Astrocyte (in vitro differentiated cells and primary cell): ENCODE measurements at regions not wholly inside any gene's neighbourhood (a gene's known extent, or its start where the extent isn't known, plus 50 kb on each side); places are given as distances from the start of the nearest gene placed in this dataset.
"Not testable (repeated sequence)": the region's sequence is repeated elsewhere in the genome, so short reads cannot be mapped to it uniquely, and the experiment has no call there.

Source experiments
- DNase-seq: peaks from one replicate; pipeline ENCODE4 v3.0.0-alpha.2; 2010; ENCODE audit warnings: low read depth
- FAIRE-seq: peaks from 2 replicates; lab custom pipeline; 2011; peaks lifted over from hg19 to GRCh38; lab: Jason Lieb, UNC
- H2AFZ ChIP-seq: 2 replicates; pipeline ENCODE4 v1.6.0; 2012; ENCODE audit warnings: low read depth, low read length, inconsistent platforms
- H3K27ac ChIP-seq: 2 replicates; pipeline ENCODE4 v1.5.1; 2011; ENCODE audit warnings: low read depth, low read length, inconsistent platforms
- H3K27me3 ChIP-seq: 2 replicates; pipeline ENCODE4 v1.6.0; 2011; ENCODE audit warnings: low read length, inconsistent platforms; ENCODE audit not compliant: insufficient read depth
- H3K36me3 ChIP-seq: 2 replicates; pipeline ENCODE4 v1.5.1; 2011; ENCODE audit warnings: low read length, inconsistent platforms; ENCODE audit not compliant: insufficient read depth
- H3K4me1 ChIP-seq: 2 replicates; pipeline ENCODE4 v1.5.1; 2011; ENCODE audit warnings: low read length, inconsistent platforms; ENCODE audit not compliant: insufficient read depth
- H3K4me2 ChIP-seq: 2 replicates; pipeline ENCODE4 v1.6.0; 2012; ENCODE audit warnings: low read length, inconsistent platforms
- H3K4me3 ChIP-seq: 2 replicates; pipeline ENCODE4 v1.5.1; 2011; ENCODE audit warnings: low read depth, mild to moderate bottlenecking, low read length, inconsistent platforms; ENCODE audit not compliant: insufficient read depth
- H3K79me2 ChIP-seq: 2 replicates; pipeline ENCODE4 v1.6.0; 2012; ENCODE audit warnings: mild to moderate bottlenecking, low read length, inconsistent platforms; ENCODE audit not compliant: insufficient read depth
- H3K9ac ChIP-seq: 2 replicates; pipeline ENCODE4 v1.6.0; 2012; ENCODE audit warnings: mild to moderate bottlenecking, low read length, inconsistent platforms
- H3K9me3 ChIP-seq: 2 replicates; pipeline ENCODE4 v1.5.1; 2012; ENCODE audit warnings: low read depth, mild to moderate bottlenecking, low read length, inconsistent platforms; ENCODE audit not compliant: insufficient read depth
- H4K20me1 ChIP-seq: 2 replicates; pipeline ENCODE4 v1.6.0; 2012; ENCODE audit warnings: low read length, inconsistent platforms; ENCODE audit not compliant: insufficient read depth
- H3K27ac Mint-ChIP-seq: one replicate; pipeline ENCODE4 v1.8.0; 2021; ENCODE audit warnings: mild to moderate bottlenecking, mixed read lengths; ENCODE audit not compliant: unreplicated experiment
- H3K27me3 Mint-ChIP-seq: one replicate; pipeline ENCODE4 v1.8.0; 2021; ENCODE audit warnings: low read depth, mixed read lengths; ENCODE audit not compliant: unreplicated experiment
- H3K36me3 Mint-ChIP-seq: one replicate; pipeline ENCODE4 v1.8.0; 2021; ENCODE audit warnings: low read depth, mixed read lengths; ENCODE audit not compliant: unreplicated experiment
- H3K4me1 Mint-ChIP-seq: one replicate; pipeline ENCODE4 v1.8.0; 2021; ENCODE audit warnings: low read depth, mixed read lengths; ENCODE audit not compliant: unreplicated experiment
- H3K4me3 Mint-ChIP-seq: one replicate; pipeline ENCODE4 v1.8.0; 2021; ENCODE audit warnings: mild to moderate bottlenecking, moderate library complexity, mixed read lengths; ENCODE audit not compliant: unreplicated experiment
- H3K9me3 Mint-ChIP-seq: one replicate; pipeline ENCODE4 v1.8.0; 2021; ENCODE audit warnings: mild to moderate bottlenecking, mixed read lengths; ENCODE audit not compliant: unreplicated experiment
- EZH2 ChIP-seq: IDR thresholded peaks from 2 replicates; pipeline ENCODE4 v1.6.1; 2012; ENCODE audit warnings: mild to moderate bottlenecking, low read length, inconsistent platforms; ENCODE audit not compliant: insufficient read depth
- TF ChIP-seq, protein P1 (sequence below): IDR thresholded peaks from 2 replicates; pipeline ENCODE4 v1.5.1; 2011; ENCODE audit warnings: low read depth, mild to moderate bottlenecking, inconsistent platforms, low read length, moderate library complexity; ENCODE audit not compliant: insufficient read depth

DNA sequence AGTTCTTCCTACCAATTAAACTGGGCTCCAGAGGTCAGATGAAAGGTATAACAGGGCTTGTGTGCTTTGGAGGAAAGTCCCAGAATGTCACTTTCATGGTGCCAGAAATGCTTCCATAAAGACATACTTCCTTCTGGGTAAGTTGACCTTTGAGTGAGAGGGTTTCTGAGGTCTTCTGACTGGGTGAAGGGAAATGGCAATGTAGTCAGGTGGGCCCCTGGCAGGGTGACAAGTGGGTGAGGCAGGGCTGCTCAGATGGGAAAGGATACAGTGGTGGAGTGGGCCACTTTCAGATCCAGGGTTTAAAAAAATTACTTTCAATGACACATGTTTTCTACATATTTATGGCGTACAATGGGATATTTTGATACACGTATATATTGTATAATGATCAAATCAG, 136.5 kb upstream of the PITX1 start:
- Histone ChIP-seq H3K4me2 (no peak overlapping the region), H3K9me3 (no peaks in the 10 kb centered on the region), H3K79me2 (no peaks in the 10 kb centered on the region), H2AFZ (no peak overlapping the region), H3K27ac (no peak overlapping the region), H3K27me3 (peaks cover 56% of the 10 kb centered on the region), H3K4me1 (no peaks in the 10 kb centered on the region), H3K9ac (no peak overlapping the region), H3K36me3 (no peaks in the 10 kb centered on the region), H3K4me3 (no peak overlapping the region), H4K20me1 (no peaks in the 10 kb centered on the region)
- no peaks in the 10 kb centered on the region for H3K4me1 Mint-ChIP-seq
- no peaks in the 10 kb centered on the region for H3K36me3 Mint-ChIP-seq
- H3K27me3 Mint-ChIP-seq = peaks cover 75% of the 10 kb centered on the region
- no peak for FAIRE-seq
- H3K4me3 Mint-ChIP-seq = no peak overlapping the region
- no peak for DNase-seq
- TF ChIP-seq, protein P1, sequence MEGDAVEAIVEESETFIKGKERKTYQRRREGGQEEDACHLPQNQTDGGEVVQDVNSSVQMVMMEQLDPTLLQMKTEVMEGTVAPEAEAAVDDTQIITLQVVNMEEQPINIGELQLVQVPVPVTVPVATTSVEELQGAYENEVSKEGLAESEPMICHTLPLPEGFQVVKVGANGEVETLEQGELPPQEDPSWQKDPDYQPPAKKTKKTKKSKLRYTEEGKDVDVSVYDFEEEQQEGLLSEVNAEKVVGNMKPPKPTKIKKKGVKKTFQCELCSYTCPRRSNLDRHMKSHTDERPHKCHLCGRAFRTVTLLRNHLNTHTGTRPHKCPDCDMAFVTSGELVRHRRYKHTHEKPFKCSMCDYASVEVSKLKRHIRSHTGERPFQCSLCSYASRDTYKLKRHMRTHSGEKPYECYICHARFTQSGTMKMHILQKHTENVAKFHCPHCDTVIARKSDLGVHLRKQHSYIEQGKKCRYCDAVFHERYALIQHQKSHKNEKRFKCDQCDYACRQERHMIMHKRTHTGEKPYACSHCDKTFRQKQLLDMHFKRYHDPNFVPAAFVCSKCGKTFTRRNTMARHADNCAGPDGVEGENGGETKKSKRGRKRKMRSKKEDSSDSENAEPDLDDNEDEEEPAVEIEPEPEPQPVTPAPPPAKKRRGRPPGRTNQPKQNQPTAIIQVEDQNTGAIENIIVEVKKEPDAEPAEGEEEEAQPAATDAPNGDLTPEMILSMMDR = no peak
- TF ChIP-seq EZH2 = no peak
- H3K9me3 Mint-ChIP-seq = peaks cover 3% of the 10 kb centered on the region
- no peak overlapping the region for H3K27ac Mint-ChIP-seq

DNA sequence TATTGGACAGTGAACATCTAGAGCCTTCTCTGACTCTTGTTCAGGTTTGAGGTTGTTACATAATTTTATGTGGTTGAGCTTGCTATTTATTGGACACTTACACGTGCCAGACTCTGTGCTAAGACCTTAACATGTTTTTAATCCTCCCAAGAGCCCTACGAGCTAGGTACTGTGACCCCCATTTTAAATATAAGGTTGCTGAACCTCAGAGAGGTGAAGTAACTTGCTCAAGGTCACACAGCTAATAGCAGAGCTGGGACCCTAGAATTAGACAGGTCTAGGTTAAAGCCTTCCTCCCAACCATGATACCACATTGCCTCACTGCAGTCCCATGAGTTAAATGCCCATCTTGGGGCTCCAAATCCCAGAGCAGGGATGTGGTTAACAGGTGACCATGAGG, 135.7 kb upstream of the PITX1 start:
- Mint-ChIP-seq H3K4me3 (no peak overlapping the region), H3K27me3 (peaks cover 78% of the 10 kb centered on the region), H3K36me3 (no peaks in the 10 kb centered on the region), H3K4me1 (no peaks in the 10 kb centered on the region), H3K27ac (no peak overlapping the region), H3K9me3 (peaks cover 6% of the 10 kb centered on the region)
- no peak for DNase-seq
- H2AFZ ChIP-seq = no peak overlapping the region
- no peaks in the 10 kb centered on the region for H3K36me3 ChIP-seq
- H3K4me1 ChIP-seq = no peaks in the 10 kb centered on the region
- no peaks in the 10 kb centered on the region for H3K79me2 ChIP-seq
- H3K4me2 ChIP-seq = no peak overlapping the region
- no peaks in the 10 kb centered on the region for H3K9me3 ChIP-seq
- H3K27ac ChIP-seq = no peak overlapping the region
- no peak overlapping the region for H3K9ac ChIP-seq
- no peak overlapping the region for H3K4me3 ChIP-seq
- H3K27me3 ChIP-seq = peaks cover 56% of the 10 kb centered on the region
- TF ChIP-seq, protein P1 = no peak
- no peak for TF ChIP-seq EZH2
- no peak for FAIRE-seq
- H4K20me1 ChIP-seq = no peaks in the 10 kb centered on the region

DNA sequence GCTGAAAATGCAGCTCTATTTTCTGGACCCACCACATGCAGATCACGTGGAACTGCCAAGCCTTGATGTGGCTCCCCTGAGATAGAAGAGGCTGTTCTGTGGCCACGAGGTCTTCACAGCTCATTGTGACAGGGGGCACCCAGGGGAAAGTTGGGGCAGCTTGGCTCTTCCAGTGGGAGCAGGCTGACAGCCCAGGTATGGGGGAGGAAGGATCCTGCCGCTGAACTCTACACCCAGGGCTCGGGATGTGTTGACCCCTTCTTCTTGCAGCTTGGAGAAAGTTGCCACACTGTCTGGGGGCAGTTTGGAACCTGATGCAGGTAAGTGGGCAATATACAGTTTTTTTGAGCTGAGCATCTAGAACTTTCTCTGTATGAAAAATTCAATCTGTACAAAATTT, 133.6 kb upstream of the PITX1 start:
- H3K36me3 ChIP-seq = no peaks in the 10 kb centered on the region
- H3K79me2 ChIP-seq = no peaks in the 10 kb centered on the region
- Mint-ChIP-seq H3K4me1 (no peaks in the 10 kb centered on the region), H3K27ac (no peak overlapping the region), H3K27me3 (peaks cover 83% of the 10 kb centered on the region), H3K4me3 (no peak overlapping the region), H3K9me3 (peaks cover 8% of the 10 kb centered on the region), H3K36me3 (no peaks in the 10 kb centered on the region)
- H4K20me1 ChIP-seq = no peaks in the 10 kb centered on the region
- FAIRE-seq = no peak
- no peak for TF ChIP-seq EZH2
- TF ChIP-seq, protein P1 = no peak
- H3K9me3 ChIP-seq = no peaks in the 10 kb centered on the region
- no peaks in the 10 kb centered on the region for H3K4me1 ChIP-seq
- H3K27ac ChIP-seq = no peak overlapping the region
- no peak overlapping the region for H2AFZ ChIP-seq
- H3K4me3 ChIP-seq = no peak overlapping the region
- H3K9ac ChIP-seq = no peak overlapping the region
- H3K27me3 ChIP-seq = peaks cover 53% of the 10 kb centered on the region
- no peak for DNase-seq
- H3K4me2 ChIP-seq = no peak overlapping the region

DNA sequence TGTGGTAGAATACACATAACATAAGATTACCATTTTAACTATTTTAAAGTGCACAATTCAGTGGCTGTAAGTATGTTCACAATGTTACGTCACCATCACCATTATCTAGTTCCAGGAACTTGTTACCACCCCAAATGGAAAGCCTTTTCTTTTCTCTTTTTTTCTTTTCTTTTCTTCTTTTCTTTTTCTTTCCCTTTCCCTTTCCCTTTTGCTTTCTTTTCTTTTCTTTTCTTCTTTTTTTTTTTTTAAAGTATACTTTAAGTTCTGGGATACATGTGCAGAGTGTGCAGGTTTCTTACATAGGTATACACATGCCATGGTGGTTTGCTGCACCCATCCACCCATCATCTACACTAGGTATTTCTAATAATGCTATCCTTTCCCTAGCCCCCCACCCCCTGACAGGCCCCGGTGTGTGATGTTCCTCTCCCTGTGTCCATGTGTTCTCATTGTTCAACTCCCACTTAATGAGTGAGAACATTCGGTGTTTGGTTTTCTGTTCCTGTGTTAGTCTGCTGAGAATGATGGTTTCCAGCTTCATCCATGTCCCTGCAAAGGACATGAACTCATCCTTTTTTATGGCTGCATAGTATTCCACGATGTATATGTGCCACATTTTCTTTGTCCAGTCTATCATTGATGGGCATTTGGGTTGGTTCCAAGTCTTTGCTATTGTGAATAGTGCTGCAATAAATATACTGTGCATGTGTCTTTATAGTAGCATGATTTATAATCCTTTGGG, 131.0 kb upstream of the PITX1 start:
- not testable (repeated sequence) for H3K9me3 ChIP-seq, FAIRE-seq, H3K27ac Mint-ChIP-seq, H3K4me1 Mint-ChIP-seq, H3K27ac ChIP-seq, H3K36me3 Mint-ChIP-seq, H3K4me3 Mint-ChIP-seq, H4K20me1 ChIP-seq, H3K4me2 ChIP-seq, H3K9ac ChIP-seq, H3K36me3 ChIP-seq, H3K4me1 ChIP-seq, H2AFZ ChIP-seq, H3K4me3 ChIP-seq, DNase-seq, H3K79me2 ChIP-seq
- Mint-ChIP-seq H3K9me3 (peaks cover 10% of the 10 kb centered on the region), H3K27me3 (peaks cover 70% of the 10 kb centered on the region)
- peaks cover 40% of the 10 kb centered on the region for H3K27me3 ChIP-seq
